GM18907 (cell line): ENCODE measurements at regions not wholly inside any gene's neighbourhood (a gene's known extent, or its start where the extent isn't known, plus 50 kb on each side); places are given as distances from the start of the nearest gene placed in this dataset.

Experiments
- ATAC-seq: cut with Tn5 transposase; IDR thresholded peaks from one replicate; pipeline ENCODE4 v1.9.1; 2021; ENCODE audit warnings: mild to moderate bottlenecking, moderate library complexity; ENCODE audit not compliant: unreplicated experiment

DNA sequence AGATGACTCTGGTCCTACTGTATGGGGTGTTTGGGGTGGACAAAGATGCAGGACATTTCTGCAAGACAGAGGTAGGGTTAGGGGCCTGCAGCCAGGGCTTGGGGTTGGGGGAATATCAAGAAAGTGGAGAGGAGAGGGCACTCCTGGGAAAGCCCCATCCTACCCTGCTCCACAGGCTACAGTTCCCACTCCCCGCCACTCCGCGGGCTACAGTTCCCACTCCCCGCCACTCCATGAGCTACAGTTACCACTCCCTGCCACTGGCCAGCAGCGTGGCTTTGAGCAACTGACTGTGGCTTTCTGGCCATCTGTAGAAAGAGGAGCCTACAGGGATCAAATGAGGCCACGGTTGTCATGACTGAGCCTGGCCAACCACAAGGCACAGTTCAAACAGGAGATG lies 93.8 kb upstream of the GRIK3 start:
- no peak for ATAC-seq

DNA sequence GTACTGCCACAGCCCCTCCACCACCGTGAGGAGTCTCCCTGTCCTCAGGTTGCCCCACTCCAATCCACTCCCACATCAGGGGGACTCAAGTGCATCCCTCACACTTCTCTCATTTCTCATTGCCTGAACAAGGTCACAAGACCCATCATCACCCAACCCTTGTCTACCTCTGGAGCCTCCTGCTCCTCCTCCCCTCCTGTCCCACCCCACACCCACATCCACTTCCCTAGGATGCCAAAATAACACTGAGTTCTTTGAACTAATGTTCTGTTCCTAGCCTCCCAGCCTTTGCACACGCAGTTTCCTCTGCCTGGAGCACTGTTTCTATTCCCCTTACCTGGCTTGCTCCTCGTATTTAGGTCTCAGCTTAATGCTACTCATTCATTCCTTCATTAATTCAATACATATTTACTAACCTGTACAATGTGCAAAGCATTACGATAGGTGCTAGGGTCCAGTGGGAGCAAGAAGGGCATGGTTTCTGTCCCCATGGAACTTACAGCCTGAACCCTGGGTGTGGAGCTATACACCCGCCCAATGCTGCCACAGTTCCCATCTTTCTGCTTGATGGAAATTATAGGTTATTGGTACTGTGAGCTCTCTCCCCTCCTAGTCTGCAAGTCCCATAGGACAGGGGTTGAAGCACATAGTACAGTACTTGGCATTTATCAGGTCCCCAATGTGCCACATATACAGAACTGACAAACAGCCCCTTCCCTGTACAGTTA lies 96.1 kb upstream of the GRIK3 start:
- no peak for ATAC-seq

DNA sequence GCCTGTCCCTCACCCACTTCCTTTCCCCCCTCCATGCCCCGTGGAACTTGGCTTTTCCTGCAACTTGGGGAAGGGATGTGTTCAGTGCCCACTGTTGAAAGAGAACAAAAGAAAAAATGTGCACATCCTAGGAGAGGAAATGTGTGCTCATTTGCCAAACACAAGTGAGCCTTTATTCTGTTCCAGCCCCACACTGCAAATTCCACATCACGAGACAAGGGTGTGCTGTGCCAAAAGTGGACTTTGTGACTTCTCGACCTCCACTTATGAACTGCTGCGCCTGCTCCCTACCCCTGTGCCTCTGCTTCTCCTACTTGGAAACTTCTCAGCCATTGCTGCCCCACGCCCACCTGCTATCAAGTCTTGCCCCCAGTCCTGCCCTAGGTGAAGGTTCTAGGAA lies 97.0 kb upstream of the GRIK3 start:
- ATAC-seq = no peak

DNA sequence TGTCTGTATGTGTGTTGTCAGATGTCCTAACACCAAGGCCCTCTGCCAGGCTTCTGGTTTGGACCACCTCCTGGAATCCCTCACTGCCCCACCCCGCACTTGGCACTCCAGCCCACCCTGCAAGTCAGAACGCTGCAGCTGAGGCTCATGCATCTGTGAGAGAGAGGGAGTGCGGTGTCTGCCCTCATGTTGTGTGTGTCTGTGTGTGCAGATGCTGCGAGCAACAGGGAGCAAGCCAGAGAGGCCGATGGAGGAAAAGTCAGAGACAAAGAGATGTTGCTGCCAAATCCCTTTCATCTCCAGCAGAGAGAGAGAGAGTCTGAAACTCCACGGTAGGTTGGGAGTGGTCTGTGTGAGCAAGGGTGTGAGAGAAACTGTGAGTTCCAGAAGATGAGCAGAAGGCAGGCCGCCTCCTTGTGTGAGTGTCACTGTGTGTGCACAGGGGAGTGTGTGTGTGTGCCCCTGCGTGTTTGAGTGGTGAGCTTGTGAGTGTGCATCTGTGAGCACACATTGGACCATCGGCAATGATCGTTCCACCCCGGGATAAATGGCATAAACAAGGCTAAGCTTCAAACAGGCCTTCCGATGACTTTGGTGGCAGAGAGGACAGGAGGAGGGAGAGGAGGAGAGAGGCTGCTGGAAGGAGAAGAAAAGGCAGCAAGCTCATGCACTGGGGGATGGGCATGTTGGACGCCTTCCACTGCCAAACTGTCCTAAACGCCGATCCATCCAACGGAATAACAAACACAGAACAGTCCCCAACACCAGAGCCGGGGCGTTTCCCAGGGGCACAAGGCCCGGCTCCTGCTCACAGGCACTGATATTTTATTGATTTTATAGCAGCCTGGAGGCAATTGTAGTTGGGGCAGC lies 99.2 kb upstream of the GRIK3 start:
- ATAC-seq = no peak

DNA sequence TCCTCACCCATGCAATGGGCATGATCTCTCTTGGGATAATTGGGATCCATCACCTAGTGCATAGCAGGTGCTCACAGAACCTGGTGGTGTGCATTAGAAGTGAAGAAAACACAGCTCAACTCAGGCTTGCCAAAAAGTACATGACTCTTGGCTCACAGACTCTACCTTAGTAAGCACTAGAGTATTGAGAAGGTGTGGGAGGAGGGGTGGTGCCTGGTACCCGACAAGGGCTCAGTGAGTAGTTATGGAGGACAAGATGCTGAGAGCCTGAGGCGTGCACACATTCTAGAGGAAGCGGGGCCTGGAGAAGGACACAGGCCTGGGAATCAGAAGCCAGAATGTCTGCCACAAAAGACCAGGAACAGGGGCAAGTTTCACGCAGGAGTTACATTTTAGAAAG lies 100.3 kb upstream of the GRIK3 start:
- no peak for ATAC-seq

DNA sequence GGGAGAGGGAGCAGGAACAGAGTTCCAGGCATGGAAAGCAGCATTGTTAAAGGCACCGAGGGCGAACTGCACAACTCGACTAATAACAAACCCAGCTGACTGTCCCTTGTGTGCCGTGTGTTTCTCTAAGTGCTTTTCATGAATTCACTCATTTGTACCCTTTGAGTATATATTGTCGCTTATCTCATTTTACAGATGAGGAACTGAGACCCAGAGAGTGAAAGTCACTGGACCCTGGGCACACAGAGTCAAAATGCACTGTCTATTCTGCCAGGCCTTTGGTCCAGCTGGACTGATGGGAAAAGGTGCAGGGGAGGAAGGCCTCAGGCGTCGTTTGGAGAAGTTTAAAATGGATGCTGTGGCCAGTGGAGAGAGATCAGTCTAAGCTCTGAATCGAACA lies 100.7 kb upstream of the GRIK3 start:
- no peak for ATAC-seq

DNA sequence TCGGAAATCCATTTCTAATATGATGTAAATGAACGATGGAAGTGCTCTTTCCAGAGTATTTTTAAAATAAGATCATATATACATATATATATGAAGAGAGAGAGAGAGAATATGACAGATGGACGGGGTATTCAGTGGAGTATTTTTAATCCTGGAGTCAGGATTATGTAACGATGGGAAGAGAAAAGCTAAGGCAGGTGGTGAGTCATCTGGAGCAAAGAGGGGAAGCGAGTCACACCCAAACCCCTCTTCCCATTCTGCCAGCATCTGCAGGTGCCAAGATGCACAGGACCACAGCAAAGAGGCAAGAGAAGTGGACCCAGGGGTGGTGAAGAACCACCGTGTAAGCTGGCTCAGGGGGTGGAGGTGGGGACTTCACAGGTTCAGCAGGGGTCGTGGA lies 102.7 kb upstream of the GRIK3 start:
- ATAC-seq = no peak

DNA sequence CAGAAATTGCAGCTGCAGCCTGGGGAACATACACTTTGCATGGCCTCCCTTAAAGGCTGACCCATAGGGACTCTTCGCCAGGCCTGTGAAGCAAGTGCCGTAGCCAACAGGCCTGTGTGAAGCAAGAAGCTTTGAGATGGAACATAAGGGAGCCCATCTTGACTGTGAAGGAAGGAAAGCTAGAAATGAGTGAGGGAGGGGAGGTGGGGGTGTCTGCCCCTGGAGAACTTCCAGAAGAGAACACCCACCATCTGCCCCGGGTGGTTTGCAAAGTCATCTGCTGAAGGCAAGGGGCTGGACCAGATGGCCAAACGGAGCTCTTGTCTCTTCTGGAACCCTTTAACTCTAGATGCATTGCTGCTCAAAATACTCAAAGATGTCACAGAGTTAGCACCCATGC lies 103.3 kb upstream of the GRIK3 start:
- no peak for ATAC-seq

DNA sequence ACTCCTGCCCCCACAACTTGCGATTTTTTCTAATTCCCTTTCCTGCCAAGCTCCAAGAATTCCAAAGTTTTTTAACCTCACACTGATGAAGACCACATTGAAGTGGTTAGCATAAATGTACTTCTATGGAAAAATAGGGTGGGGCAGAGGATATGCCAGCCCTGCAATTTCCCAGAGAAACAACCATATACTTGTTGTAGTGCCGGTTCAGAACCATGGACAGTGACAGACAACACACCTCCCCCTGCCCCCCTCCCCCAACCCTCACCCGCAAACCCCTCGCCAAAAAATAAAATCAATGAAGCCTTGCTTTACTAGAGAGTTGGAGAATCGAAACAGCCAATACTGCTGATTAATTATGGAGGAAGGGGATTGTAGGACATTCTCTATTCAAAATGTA lies 109.5 kb upstream of the GRIK3 start:
- ATAC-seq = no peak

DNA sequence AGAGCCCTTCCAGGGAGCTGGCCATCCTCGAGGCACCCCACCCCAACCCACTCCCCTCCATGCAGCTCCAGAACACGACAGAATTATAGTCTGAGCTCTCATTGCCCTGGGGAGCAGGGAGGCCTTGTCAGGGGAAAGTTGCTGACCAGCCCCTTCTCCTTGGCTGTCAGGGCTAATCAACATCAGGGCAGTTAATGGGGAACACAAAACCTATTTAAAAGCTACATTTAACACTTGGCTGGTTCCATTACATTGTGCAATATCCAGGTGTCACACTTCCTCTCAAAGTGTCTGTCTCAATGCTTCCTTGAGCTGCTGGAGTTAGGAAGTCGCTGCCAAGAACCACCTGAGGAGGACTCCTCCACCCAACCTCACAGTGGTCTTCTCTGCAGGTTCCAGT lies 111.8 kb upstream of the GRIK3 start:
- ATAC-seq = no peak

DNA sequence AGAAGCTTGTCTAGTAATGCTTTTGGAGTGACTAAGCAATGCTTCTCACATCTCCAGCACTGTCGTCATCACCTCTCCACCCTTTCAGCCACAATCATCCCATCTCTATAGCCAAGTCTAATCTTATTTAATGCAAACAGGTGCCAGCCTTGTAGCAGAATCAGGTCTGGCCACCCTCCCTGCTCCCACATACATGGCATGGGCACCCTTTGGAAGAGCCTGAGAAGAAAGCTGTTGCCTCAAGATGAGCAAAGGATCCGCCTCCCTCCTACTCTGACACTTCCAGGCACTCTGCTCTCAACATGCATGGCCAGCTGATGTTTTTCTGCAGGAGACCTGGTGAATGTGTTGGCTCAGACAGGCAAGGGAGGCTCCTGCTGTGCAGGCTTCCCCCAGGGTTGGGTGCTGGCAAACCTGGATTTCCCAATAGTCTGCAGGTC lies 113.1 kb upstream of the GRIK3 start:
- no peak for ATAC-seq

DNA sequence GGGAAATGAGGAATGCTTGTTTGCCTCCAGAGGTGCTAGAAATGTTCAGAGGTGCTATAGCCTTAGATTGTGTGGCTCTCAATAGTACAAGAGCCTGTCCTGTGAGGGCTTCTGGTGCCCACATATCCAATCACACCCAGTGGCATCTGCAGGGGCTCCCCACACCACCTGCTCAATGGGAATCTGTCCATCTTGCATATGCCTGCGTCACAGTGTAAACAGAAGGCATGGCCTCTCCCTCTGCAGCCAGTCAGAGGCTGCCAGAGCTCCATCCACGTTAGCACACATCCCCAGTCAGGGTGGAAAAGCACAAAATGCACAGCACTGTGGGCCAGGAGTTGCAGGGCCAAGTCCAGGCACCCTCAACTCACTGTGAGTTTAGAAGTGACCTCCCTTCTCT lies 113.6 kb upstream of the GRIK3 start:
- ATAC-seq = no peak

DNA sequence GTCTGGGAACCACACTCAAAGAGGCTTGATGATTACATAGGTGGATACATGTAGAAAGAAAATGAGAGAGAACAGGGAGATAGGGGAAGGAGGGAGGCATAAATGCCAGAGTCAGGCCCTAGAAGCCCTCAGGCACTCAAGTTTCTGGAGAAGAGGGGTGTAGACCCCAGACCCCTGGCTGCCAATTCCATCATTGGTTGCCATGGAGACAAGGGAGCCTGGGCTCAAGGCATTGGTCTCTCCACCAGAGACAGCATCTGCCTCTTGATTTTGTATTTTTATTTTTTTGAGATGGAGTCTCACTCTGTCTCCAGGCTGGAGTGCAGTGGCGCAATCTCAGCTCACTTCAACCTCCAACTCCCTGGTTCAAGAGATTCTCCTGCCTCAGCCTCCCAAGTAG lies 114.3 kb upstream of the GRIK3 start:
- ATAC-seq = no peak

DNA sequence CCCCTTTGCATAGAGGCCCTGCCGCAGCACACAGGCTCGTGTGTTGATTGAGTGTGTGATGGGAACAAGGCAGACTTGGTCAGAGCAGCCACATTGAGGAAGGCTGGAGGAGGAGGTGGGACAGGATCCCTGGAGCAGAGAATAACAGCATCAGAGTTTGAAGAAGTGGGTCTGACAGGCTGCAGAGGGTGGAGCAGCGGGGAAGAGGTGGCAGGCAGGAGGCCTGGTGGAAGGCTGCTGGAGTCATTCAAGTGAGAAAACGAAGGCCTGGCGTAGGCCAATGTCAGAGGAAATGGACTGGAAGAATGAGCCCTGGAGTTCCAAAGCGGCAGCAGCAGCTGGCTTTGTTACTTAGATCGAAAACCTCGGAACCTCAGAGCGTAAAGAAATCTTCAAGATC lies 115.0 kb upstream of the GRIK3 start:
- ATAC-seq = no peak

DNA sequence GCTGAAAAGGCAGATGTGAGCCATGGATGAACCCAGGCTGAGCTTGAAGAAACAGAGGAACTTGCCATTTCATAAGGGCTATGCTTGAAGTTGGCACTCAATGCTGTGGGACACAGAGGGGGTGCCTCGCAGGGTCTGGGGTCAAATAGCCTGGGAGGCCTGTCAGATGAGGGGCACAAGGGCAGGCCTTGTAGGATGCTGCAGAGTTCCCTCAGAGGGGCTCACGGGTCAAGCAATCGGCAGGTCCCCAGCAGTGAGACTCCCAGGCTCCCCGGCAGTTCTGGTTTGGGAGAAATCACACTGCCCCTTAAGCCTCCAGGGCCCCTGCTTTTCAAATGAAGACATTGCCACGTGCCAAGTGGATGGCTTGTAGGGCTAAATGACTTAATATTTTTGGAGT lies 116.7 kb upstream of the GRIK3 start:
- no peak for ATAC-seq

DNA sequence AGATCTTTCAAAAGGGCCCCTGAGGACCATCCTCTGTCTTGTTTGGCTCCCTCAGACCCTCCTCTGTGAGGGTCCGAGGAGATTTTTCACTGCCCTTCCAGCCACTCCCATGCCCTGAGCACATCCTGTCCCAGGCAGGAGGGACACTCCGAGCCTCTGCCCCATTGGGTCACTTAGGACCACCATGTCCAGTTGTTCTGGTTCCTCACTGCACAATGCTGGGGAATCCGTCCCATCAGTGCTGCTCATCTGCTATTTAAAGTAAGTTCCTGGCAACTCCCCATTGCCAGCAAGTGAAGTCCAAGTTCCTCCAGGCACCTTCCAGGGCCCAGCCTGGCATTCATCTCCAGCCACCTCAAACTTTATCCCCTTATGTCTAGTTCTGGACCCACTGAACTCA lies 117.5 kb upstream of the GRIK3 start:
- no peak for ATAC-seq

DNA sequence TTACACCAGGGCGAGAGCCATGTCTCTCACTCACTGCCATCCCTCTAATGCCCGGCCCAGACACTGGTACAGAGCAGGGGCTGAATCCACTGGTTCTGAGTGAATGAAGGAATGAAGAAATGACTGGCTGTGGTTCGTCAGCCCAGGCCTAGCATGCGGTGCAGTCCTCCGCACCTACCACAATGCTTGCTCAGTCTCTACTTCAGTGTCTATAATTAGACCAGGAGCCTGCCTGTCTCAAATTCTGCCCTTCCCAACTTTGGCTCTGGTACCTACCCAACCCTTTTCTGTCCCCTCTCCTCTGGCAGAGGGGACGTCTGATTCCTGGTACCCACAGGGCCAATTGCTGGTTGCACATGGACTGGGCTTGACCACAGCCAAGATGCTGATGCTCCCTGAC lies 118.2 kb upstream of the GRIK3 start:
- no peak for ATAC-seq

DNA sequence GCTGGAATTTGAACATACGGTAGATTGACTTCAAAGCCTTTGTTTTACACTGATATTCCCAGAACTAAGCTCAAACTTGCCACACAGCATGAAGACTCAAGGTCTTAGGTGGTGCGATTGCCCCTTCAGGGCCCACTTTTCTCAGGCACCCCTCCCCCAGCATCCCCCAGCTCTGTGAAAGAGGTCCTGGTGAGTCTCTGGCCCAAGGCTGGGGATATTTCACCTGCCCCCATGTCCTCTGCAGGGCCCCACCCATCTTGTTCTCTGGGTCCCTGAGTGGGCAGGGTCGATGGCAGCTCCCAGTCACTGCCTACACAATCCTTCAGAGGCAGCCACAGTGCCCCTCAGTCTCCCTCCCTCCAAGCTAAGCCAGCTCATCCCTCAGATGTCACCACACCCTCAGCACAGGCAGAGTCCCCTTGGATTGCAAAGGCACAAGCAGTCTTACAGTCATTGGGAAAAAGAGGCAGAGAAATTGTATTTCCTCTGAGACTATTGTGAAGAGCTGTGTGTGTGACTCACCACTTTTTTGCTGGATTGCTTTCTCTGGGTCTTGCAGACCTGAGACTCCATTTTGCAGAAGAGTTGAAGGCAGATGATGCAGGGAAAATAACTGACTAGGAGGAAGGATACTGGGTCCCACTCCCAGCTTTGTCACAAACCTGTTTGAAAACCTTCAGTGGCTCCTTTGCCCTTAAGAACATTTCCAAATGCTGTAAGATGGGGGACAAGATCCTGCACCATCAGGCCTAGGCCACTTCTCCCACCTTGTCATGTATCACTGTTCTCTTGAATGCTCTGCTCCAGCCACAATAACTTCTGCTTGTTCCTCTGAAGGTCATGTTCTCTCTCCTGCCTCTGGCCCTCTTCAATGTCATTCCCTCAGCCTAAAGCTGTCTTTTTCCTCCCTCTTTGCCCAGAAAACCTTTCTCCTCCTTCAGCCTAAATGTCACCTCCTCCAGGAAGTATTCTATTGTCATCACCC lies 119.1 kb upstream of the GRIK3 start:
- ATAC-seq = no peak

DNA sequence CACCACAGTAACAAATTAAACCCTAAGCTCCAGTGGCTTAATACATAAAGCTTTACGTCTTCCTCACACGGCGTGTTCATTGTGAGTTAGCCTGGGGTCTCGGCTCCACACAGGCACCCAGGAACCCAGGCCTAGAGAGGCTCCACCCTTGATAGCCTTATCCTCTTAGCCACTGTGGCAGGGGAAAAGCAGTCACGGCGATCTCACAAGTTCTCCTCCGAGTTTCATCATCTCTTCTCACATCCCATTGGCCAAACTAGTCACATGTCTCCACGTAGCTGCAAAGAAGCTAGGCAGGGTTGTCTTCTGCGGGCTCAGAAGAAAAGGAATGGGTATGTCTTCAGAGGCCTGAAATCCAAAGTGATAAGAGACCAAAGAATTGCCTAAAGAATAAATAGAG lies 122.3 kb upstream of the GRIK3 start:
- no peak for ATAC-seq

DNA sequence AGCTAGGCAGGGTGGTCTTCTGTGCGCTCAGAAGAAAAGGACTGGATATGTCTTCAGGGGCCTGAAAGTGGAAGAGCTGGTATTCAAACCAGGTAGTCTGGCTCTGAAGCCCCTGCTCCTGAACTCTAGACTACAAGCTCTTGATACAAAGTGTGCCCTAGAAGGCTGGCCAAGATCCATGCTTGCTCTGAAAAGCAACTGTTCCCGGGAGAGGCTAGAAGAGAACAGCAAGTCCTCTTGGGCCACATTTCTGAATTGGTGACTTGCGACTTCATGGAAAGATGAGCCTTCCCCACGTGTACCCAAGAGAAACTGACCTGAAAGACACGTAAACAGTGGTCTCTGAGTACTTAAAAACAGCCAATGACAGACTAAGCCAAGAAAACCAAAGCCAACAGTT lies 123.3 kb upstream of the GRIK3 start:
- no peak for ATAC-seq

DNA sequence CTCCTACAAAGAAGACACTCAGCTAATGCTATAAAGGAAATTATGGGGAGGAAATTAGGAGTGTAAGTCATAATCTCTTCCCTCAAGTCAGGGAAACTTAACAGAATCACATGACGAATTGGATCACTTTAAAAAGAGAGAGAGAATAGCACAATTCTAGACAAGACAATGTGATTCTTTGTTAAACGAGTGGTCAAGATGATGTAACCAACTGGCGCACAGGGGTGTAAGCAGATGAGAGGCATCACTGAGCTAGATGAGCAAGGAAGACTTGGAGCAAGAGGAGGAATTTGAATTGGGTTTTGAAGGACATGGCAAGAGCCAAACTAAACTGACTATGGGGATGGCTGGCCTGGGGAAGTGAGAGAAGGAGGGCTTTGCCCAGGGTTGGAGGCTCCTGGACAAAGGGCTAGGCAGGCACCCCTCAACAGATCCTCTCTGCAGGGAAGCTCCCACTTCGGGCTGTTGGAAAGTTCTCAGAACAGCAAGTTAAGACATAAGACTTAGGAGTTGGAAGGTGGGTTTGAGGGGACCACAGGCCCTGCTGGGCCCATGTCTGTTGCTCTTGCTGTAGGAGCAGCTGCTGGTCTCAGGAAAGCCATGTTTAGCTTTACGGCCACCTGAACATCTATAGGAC lies 123.9 kb upstream of the GRIK3 start:
- ATAC-seq = no peak
